Umbilical cord (tissue), 1 donor: ENCODE measurements at regions not wholly inside any gene's neighbourhood (a gene's known extent, or its start where the extent isn't known, plus 50 kb on each side); places are given as distances from the start of the nearest gene placed in this dataset.

ENCODE experiments used
- DNase-seq: peaks from one replicate; pipeline ENCODE4 v3.0.0-alpha.2; 2015; ENCODE audit warnings: low spot score

DNA sequence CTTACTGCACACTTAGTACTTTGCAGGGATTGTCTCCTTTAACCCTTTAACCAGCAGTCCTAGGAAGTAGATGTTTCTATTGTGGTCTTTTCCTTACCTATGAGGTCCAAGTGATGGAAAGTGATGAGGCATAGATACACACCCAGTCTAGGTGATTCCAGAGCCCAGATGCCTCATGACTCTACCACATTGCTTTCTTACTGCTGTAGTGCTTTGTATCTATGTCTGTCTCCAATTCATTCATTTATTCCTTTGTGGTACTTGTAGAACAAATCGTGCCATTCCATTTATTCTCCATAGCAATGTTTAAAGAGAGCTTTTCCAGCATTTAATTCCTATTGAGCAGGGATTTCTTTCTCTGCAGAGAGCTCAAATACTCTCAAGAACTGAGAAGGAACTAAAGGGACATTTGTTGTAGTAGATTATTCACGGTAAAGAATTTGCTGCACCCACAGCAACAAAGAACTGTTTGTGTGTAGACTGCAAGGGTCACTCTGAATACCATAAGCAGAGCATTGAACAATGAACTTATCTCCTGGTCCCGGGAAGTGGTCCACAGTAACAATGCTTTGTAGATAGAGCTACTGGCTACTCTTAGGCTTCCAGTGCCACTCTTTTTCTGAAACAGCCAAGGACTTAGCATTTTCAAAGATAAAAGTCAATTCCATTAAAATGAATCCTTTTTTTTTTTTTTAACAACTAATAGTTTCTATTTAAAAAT lies 337.0 kb downstream of the PTEN start:
- no peak for DNase-seq

DNA sequence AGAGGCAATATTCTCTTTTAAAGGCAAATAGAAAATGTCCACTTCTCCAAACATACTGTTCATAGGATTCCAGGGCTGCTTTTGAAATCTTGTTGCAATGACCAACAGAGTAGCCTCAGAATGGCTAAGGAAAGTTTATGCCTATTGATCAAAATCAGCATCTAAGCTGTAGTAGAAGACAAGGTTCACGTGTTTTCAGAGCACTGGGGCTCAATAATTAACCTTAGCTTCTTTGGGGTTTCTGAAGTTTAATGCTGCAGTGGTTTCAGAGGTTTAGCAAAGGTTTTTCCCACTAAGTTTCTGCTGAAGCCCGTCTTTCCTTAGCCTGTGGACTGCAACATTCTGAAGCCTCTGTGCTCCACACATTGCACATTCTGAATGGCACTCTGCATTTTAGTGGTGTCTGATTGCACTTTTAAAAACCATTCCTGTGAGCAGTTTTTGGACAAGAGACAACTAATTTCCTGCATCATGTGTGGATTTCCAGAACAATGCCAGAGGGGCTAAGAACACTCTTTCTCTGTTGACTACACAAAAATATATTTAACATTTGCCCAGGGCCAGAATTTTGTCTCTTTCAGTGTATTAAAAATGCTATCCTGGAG lies 342.5 kb downstream of the PTEN start:
- DNase-seq: no peak

DNA sequence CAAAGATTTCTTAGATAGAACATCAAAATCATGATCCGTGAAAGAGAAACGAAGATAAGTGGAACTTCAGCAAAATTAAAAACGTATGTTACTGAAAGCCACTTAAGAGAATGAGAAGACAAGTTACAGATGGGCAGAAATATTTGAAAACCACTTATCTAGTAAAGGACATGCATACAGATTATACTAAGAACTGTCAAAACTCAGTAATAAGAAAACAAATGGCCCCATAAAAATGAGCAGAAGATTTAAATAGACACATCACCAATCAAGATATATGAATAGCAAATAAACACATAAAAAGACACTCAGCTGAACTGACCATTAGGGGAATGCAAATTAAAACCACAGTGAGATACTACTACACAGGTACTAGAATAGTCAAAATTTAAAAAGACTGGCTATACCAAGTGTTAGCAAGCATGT lies 343.7 kb downstream of the PTEN start:
- DNase-seq: peak; percentile 23

DNA sequence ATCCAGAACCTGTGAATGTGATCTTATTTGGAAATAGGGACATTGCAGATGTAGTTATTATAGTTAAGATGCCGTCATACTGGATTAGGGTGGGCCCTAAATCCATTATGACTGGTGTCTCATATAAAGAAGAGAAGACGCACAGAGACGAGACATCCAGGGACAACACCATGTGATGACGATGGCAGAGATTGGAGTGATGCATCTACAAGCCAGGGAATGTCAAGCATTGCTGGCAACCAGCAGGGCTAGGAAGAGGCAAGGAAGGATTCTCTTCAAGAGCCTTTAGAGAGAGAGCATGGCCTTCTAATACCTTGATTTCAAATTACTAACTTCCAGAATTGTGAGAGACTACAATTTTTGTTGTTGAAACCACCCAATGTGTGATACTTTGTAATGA lies 345.8 kb downstream of the PTEN start:
- no peak for DNase-seq

DNA sequence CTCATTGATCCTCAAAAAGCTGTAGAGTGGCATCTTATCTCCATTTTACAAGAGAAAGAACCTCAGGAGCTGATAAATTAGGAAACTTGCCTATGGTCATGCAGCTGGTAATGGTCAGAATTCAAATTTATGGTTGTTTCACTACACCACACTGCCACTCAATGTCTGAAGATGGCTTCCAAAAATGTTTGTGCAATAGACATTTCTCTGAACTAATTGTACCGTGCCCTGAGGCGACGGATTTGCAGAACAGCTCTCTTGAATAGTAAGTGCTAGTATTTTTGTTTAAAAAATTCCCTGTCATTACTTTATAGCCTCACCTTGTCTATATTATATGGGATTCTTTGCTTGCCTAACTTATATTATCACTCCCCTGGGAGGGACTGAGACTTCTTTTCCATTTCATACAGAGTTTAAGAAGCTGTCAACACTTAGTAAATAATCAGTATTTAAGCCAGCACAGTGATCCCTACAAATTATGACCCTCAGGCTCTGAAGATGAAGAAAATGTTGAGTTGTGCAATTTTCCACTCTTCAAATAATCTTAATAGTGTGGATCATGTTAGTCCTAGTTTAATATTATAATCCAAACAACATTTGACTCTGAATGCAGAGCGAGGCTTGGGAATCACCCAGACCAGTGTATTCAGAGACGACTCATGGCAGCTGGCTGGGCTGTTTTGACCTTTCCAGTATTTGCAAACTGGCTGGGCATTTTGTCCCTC lies 346.6 kb downstream of the PTEN start:
- peak; percentile 70 for DNase-seq

DNA sequence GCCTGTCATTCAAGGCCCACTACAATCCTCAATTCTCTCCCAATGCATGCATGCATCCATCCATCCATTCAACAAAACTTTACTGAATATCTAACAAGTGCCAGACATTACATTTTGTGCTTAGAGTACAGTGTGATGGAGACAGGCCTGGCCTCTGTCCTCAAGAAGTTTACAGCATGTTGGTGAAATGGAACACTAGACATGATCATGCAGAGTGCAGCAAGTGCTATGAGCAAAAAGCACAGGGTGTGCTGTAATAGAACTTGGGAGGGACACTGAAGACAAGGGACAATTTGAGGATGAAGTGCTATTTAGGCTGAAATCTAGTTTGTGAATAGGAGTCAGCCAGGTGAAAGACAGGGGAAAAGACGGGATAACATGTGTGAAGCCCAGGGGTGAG lies 347.8 kb downstream of the PTEN start:
- DNase-seq: no peak

DNA sequence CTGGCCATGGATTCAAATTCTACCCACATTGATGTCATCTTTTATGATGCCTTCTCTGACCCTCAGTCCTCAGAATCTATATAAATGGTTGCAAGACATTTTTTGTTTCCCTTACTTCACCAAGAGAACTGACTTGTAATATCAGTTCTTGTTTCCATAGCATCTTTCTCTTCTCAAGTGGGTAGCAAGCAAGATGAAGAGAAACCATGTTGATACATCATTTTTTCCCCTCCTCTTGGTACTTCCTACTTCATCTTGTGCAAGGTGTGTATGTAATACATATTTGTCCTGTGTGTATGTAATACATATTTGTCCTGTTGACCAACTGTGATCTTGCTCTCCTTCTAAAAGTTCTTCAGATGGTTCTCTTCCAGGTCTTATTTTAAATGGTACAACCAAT lies 348.6 kb downstream of the PTEN start:
- no peak for DNase-seq

DNA sequence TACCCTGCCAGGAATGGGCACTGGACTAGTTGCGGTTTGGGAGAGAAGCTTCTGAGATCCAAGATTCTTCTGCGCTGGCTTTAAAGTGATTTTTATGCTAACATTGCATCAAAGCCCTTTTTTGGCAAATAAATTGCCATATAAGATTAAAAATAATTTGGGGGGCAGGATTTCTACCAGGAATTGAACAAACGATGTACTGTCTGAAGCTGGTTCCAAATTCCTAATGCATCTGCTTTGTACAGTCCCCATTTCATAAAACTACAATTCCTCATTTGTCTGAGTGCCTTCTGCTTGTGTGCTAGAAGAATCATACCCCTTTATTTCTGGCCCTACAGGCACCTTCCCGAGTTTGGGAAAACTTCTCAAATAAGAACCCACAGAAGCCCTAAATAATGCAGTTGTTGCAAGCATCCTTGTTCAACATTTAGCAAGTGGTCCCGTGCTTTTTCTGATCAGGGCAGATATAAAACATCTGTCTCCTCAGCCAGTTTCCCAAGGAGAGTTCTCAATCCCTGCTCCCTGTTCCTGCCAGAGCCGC lies 349.7 kb downstream of the PTEN start:
- DNase-seq: no peak

DNA sequence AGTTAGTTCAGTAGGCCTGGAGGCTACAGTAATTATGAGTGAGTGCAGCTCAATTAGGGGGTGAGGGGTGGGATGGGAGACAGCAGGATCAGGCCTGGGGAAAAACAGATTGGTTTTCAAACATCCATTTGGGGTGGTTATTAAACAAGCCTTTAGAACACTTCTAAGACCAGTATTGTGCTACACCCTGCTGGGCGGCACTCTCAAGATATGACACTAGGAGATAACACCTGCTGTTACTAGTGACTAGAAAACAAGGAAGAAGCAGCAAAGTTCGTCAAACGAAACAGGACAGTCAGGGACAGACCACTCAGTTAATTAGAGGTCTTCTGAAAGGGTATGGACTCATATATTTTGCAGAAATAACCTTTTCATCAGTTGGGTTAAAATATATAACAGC lies 353.6 kb downstream of the PTEN start:
- no peak for DNase-seq

DNA sequence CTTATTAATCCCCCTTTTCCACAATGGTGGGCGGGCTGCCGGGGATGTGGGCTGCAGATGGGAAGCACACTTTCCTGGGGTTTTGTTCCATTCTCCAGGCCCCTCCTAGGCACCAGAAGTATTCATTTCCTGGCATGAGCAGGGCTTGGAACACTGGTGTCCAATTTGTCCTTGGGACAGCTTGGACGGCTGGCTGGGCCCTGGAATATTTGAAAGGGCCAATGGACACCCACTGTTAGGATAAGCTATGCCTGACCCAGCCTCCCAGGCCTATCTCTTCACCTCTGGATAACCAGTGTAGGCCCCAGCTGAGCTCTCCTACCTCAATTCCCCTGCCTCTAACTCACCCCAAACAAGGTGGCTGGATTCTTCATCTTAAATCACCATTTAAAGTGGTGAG lies 354.9 kb downstream of the PTEN start:
- DNase-seq: no peak

DNA sequence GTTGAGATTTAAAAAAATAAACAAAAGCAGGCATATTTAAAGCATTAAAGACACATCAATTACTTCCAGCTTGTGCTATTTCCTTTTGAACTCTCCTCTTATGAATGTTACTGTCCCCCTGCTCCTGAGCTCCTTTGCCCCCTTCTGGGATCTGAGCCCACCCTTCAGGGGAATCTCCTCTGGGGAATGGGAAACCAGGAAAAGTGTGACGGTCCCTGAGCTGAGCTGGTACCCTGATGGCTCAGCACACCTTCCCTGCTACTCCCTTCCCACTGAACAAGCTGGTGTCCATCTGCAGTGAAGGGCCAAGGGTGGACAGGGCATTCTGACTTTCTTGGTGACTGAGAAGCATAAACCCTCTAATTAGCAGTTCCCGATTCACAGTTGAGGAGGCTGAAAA lies 356.3 kb downstream of the PTEN start:
- DNase-seq: no peak

DNA sequence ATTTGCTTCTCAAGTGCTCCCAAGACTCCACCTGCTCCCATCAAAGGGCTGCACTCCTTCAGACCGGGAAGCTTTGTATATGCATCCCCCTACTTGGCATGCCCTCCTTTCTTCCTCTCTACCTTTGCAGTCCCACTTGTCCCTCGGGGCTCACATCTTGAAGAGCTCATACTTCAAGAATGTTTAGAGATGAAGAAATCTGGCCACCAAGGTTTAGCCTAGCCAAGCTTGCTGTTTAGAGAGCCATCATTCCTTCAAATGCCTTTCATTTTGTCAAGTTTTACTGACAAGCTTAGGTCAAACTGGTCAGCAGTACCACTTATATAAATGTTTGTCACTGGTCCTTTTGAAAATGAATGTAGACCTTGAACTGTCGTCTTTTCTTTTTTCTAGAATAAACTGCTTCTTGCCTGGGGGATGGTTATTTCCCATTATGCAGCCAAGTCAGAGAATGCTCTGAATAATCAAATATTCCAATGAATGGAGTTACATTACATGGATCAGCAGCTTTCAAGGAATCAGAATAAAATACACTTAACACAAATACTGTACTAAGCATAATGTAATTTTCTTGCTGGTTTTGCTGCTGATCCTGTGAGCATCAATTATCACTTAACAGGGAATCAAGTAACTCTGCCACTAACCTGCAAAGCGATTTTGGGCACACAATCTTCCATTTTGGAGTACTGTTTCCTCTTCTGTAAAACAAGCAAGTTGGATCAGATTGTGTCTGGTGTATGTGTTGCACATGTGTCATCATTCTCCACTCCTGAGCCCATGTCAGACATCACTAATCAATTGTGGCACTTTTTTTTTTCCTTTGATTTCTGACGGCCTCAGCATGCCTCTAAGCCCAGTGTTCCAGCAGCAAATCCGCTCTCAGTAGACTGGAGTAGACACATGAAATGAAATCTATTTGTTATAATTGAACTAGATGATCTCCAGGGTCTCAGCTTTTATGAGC lies 357.9 kb downstream of the PTEN start:
- no peak for DNase-seq

DNA sequence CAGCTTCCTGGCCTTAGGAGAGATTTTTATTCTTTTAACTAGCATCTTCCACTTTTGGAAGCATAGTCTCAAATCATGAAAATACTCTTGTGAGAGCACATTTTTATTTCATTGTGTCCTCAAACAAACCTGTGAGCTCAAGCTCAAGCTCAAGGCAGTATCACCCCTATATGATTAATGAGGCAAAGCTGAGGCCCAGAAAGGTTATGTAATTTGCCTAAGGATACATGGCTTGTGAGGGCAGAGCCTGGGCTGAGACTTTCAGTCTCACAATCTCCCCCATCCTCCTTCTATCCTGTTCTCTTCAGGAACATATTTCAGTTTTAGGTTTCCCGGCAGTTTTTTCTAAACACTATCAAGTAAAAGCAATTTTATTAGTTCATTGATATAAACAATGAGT lies 359.5 kb downstream of the PTEN start:
- DNase-seq: no peak
